Activated naive CD4-positive, alpha-beta T cell treated with anti-CD3 and anti-CD28 coated beads, Interleukin-2, amount 50 U/mL, for 72 hours (primary cell): ENCODE measurements at regions not wholly inside any gene's neighbourhood (a gene's known extent, or its start where the extent isn't known, plus 50 kb on each side); places are given as distances from the start of the nearest gene placed in this dataset.
"Not testable (repeated sequence)": the region's sequence is repeated elsewhere in the genome, so short reads cannot be mapped to it uniquely, and the experiment has no call there.

Experiments used
- ATAC-seq, 2 donors: fragments of 150-1000 bp; cut with Tn5 transposase; 2 replicates each; pipeline ENCODE4 v1.10.0; 2021; ENCODE audit warnings: mild to moderate bottlenecking in 2 of 2, moderate library complexity in 2 of 2
- DNase-seq, 2 donors: peaks; one replicate each; pipeline ENCODE4 v3.0.0; 2021 to 2022; ENCODE audit warnings: low spot score in 2 of 2
- H3K27ac Mint-ChIP-seq, 2 donors: one replicate each; pipeline ENCODE4 v1.8.0; 2022; ENCODE audit warnings: mild to moderate bottlenecking in 2 of 2, mixed read lengths in 2 of 2
- H3K36me3 Mint-ChIP-seq, 2 donors: one replicate each; pipeline ENCODE4 v1.8.0; 2022; ENCODE audit warnings: mixed read lengths in 2 of 2
- H3K9me3 Mint-ChIP-seq, 2 donors: one replicate each; pipeline ENCODE4 v1.8.0; 2022; ENCODE audit warnings: mixed read lengths in 2 of 2

DNA sequence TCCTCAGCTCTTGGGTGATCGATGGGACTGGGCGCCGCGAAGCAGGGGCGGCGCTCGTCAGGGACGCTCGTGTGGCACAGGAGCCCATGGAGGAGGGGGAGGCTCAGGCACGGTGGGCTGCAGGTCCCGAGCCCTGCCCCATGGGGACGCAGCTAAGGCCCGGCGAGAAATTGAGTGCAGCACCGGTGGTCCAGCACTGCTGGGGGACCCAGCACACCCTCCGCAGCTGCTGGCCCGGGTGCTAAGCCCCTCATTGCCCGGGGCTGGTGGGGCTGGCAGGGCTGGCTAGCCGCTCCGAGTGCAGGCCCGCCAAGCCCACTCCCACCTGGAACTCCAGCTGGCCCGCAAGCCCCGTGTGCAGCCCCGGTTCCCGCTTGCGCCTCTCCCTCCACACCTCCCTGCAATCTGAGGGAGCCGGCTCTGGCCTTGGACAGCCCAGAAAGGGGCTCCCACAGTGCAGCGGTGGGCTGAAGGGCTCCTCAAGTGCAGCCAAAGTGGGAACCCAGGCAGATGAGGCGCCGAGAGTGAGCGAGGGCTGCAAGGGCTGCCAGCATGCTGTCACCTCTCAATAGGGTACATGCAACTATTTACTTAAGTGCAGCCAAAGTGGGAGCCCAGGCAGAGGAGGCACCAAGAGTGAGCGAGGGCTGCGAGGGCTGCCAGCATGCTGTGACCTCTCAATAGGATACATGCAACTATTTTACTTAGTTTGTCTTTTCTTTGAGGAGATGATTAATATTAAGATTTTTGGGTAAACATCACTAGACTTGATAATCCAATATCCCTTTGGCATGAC, 619.8 kb upstream of the IGFBP7 start:
- H3K27ac Mint-ChIP-seq, H3K36me3 Mint-ChIP-seq, ATAC-seq, DNase-seq: not testable (repeated sequence)
- H3K9me3 Mint-ChIP-seq = peaks cover 11 to 14% of the 10 kb centered on the region in 2 donors

DNA sequence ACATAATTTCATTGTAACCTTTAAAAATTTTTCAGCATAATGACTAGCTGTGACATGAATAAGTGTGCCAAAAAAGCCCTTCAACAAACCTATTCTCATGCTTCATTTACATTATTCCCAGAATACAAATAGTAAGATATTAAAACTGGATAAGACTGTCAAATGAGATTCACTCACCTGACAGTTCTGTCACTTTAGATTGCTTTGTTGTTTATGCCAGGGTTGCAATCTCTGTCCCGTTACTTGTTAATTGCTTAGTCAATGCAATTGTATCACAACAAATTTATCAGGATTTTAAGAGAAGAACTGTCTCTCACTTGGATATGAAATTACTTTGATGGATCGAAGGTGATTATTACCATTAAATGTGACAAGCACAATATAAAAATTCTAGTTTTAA, 616.0 kb upstream of the IGFBP7 start:
- ATAC-seq = no peak
- no peaks in the 10 kb centered on the region for H3K36me3 Mint-ChIP-seq
- peaks cover 24 to 25% of the 10 kb centered on the region in 2 donors for H3K9me3 Mint-ChIP-seq
- no peak overlapping the region for H3K27ac Mint-ChIP-seq
- DNase-seq = no peak

DNA sequence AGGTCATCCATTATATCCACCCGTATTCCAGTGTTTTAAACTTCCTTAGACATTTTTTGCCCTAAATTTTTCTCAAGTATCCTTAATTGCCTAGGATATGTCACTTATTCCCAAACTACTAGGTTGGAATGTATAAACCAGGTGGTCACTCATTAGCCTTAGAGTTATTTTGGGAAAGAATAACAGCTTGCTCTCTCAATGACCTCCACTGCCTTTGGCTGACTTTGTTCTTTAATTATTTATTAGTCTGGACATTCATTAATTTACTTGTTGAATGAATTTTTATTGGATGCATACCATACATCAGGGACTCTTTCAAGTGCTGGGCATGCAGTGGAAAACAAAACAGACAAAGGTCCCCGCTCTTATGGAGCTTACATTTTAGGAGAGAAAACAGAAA, 609.3 kb upstream of the IGFBP7 start:
- H3K36me3 Mint-ChIP-seq = peaks cover 0 to 5% of the 10 kb centered on the region in 2 donors
- DNase-seq = no peak
- H3K9me3 Mint-ChIP-seq = peaks cover 23 to 24% of the 10 kb centered on the region in 2 donors
- ATAC-seq = no peak
- no peak overlapping the region for H3K27ac Mint-ChIP-seq

DNA sequence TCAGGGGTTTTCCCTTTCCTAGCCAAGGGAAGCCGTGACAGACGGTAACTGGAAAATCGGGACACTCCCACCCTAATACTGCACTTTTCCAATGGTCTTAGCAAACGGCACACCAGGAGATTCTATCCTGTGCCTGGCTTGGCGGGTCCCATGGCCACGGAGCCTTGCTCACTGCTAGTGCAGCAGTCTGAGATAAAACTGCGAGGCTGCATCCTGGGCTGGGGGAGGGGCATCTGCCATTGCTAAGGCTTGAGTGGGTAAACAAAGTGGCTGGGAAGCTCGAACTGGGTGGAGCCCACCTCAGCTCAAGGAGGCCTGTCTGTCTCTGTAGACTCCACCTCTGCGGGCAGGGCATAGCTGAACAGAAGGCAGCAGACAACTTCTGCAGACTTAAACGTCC, 604.1 kb upstream of the IGFBP7 start:
- H3K36me3 Mint-ChIP-seq, DNase-seq, ATAC-seq, H3K27ac Mint-ChIP-seq: not testable (repeated sequence)
- peaks cover 18 to 21% of the 10 kb centered on the region in 2 donors for H3K9me3 Mint-ChIP-seq

DNA sequence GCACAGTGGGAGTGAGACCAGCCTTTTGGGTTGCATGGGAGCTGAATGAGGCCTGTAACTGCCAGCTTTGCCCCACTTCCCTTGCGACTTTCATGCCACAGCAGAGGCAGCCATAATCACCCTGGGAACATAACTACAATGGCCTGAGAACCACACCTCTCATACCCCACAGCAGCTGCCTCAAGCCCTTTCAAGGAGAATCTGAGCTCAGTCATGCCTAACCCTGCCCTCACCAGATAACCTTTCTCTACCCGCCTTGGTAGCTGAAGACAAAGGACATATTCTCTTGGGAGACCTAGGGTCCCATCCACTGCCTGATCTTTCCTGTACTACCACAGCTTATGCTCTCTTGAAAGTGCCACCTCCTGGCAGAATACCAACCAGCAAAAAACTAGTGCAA, 599.9 kb upstream of the IGFBP7 start:
- H3K27ac Mint-ChIP-seq = no peak overlapping the region
- DNase-seq = no peak
- H3K36me3 Mint-ChIP-seq = peaks cover 0 to 4% of the 10 kb centered on the region in 2 donors
- ATAC-seq = no peak
- peaks cover 10 to 30% of the 10 kb centered on the region in 2 donors for H3K9me3 Mint-ChIP-seq

DNA sequence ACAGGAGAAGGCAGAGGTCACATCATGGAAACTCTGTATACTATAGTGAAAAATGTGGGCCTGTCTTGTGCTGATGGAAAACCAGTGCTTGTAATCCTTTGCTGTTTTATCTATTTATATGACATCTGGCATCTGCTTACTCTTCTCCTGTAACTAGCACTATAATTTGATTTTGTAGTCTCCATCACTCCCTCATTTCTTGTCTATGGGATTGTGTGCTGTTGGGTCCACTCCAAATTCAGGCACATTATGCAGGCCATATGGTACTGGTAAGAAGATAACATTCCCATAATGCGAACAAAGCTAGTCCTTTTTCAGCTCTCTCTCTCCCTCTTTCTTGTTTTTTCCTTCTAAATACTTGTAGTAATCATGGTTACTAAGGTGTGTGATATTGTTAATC, 581.2 kb upstream of the IGFBP7 start:
- ATAC-seq (no peak), DNase-seq (no peak)
- H3K9me3 Mint-ChIP-seq = peaks cover 9 to 14% of the 10 kb centered on the region in 2 donors
- H3K36me3 Mint-ChIP-seq = no peaks in the 10 kb centered on the region
- no peak overlapping the region for H3K27ac Mint-ChIP-seq

DNA sequence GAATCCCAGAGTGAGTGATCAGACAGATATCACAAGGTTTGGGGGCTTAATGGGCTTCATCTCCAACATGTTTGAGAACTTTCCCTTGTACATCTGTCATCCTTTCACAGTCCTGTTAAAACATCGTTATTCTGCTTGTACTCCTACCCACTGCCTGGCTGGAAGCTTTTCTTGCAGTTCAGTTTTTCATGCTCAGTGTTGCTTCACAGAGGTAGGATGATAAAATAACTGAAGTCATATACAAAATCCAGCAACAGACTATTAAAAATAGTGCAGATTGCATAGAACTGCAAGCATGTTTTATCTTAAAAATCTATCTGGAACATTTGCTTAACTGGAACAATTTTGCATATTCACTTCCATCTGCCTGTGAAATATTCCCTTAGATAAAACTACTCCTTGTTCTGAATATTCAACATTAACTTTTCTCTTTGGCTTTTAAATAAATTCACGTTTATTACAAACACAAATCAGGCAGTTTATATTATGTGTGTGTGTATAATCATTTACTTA, 579.6 kb upstream of the IGFBP7 start:
- DNase-seq (no peak), ATAC-seq (no peak)
- Mint-ChIP-seq H3K27ac (no peak overlapping the region), H3K9me3 (peaks cover 9 to 19% of the 10 kb centered on the region in 2 donors), H3K36me3 (no peaks in the 10 kb centered on the region)

DNA sequence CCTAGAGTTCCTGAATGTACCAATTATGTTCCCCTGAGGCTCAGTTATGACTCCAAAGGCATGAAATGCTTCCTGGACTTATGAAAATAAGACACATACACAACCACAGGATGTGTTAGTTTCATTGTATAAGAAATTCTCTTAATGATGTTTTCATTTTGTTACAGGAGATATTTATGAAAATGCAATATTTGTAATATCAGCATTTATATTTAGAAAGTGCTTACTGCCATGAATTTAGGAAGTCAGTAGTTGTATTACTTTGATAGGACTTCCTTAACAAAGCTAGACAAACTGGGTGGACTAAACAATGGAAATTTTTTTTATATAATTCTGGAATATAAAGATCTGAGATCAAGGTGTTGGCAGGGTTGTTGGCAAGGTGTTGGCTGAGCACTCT, 572.1 kb upstream of the IGFBP7 start:
- Mint-ChIP-seq H3K9me3 (peaks cover 4 to 12% of the 10 kb centered on the region in 2 donors), H3K36me3 (no peaks in the 10 kb centered on the region), H3K27ac (no peak overlapping the region)
- no peak for DNase-seq
- ATAC-seq = no peak

DNA sequence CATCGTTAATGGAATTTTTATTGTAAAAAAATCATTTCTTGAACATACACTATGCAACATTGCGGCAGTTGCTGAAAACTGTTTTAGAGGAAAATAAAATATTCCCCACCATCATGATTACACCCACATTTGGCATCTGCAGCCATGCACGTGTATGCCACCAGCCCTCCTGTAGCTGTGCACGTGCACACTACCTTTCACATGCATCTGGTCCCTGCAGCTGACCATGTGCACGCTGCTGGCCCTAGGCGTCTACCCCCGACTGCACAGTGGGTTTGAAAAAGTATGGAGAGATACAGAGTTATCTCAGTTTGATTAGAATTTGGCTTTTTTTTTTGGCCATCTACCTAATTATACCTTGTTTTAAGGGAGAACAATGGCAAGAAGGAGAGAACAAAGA, 569.8 kb upstream of the IGFBP7 start:
- H3K27ac Mint-ChIP-seq = no peak overlapping the region
- H3K36me3 Mint-ChIP-seq = no peaks in the 10 kb centered on the region
- DNase-seq (no peak), ATAC-seq (no peak)
- H3K9me3 Mint-ChIP-seq = peaks cover 0 to 11% of the 10 kb centered on the region in 2 donors

DNA sequence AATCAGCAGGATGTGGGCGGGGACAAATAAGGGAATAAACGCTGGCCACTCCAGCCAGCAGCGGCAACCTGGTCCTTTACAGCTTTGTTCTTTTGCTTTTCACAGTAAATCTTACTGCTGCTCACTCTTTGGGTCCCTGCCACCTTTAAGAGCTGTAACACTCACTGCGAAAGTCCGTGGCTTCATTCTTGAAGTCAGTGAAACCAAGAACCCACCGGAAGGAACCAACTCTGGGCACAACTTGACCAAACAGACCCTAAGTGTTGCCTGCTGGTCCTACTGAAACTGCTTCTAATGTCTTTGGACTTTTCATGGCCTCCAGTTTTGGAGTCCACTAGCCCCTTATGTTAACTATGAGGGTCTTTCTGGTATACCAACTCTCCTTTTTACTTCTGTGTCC, 566.2 kb upstream of the IGFBP7 start:
- Mint-ChIP-seq H3K27ac (no peak overlapping the region), H3K36me3 (no peaks in the 10 kb centered on the region), H3K9me3 (peaks cover 3 to 9% of the 10 kb centered on the region in 2 donors)
- no peak for DNase-seq
- ATAC-seq = no peak

DNA sequence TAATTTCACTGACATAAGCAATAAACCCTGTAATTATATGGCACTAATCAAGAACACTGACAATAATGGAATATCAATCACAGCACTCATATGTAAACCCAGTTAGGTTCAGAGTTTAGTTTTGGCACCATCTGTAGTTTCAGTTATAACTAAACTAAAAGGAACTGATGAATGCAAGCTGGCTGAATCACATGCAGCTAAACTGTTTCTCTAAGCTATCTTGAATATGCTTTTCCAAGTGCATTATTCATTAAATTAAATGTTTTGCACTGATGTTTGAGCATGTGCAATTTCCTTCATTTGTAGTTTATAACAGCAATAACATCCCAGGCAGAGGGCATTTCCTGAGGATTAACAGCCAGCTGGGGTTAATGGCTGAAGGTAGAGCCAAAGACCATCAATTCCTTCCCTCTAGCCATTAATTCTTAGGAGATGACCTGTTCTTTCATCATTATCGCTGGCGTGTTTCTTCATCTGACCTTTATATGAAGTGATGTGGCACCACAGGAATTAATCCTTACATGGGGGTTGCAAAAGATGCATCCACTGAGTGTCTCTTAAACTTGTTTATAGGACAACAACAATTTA, 562.8 kb upstream of the IGFBP7 start:
- Mint-ChIP-seq H3K9me3 (peaks cover 8 to 13% of the 10 kb centered on the region in 2 donors), H3K36me3 (no peaks in the 10 kb centered on the region), H3K27ac (no peak overlapping the region)
- ATAC-seq = no peak
- no peak for DNase-seq

DNA sequence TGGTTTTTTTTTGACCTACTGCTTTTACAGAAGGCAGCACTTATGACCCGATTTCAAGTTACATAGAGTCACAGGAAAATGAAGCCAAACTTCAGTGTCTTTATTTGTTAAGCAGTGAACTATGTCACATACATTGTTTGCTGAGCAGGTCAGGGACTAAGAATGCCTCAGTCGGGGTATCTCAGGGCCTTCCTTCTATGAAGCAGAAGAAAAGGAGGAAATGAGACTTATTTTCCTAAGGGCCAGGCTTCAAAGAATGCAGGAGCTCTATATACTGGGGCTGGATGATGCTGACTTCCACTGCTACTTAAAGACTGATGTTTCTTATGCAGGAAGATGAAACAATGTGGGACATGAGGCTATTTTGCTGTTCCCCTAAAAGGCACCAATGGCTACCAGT, 558.4 kb upstream of the IGFBP7 start:
- Mint-ChIP-seq H3K27ac (no peak overlapping the region), H3K9me3 (peaks cover 4 to 15% of the 10 kb centered on the region in 2 donors), H3K36me3 (no peaks in the 10 kb centered on the region)
- no peak for ATAC-seq
- DNase-seq = no peak

DNA sequence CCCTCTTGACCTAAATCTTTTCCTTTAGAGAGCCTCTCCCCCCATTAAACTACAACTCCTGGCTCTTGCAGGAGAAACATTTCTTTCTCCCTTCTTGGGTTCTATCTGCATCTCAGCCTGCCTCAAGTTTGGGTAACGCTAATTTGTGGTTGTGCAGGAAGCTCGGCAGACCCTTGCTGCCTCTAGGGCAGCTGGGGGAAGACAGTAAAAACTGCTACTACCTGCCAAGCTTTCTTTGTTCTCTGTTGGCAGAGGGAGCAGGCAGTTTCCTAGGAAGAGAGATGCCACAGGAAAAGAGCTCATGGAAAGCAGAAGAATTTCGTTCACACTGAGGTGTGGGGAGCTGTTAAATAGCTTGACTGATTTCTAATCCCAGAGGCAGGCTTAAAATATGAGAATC, 555.6 kb upstream of the IGFBP7 start:
- H3K9me3 Mint-ChIP-seq = peaks cover 4 to 12% of the 10 kb centered on the region in 2 donors
- no peak for ATAC-seq
- no peaks in the 10 kb centered on the region for H3K36me3 Mint-ChIP-seq
- H3K27ac Mint-ChIP-seq = no peak overlapping the region
- no peak for DNase-seq

DNA sequence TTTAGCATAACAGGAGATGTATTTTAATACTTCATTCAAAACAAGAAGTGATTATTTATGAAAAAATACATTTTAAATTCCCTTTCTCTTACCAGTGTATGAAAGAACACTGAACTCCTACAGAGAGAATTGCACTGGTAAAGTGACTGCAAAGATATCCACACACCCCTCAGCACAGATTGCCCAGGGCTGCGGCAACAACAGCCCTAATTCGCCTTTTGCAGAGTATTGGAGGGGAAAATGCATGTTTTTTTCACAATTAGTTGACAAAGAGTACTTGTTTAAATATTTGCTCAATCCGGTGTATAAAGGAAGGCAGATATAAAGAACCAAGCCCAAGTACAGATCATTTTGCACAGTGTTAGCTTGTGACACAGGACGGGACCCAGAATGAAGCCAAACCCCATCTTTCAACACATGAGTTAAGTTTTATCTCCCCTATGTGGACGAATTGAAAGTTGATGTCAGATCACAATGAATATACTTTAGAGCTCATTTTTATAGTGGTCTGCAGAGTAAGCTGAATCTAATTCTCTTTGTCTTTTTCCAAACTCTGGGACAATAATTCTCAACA, 551.4 kb upstream of the IGFBP7 start:
- no peaks in the 10 kb centered on the region for H3K36me3 Mint-ChIP-seq
- ATAC-seq (no peak), DNase-seq (no peak)
- no peak overlapping the region for H3K27ac Mint-ChIP-seq
- peaks cover 3 to 13% of the 10 kb centered on the region in 2 donors for H3K9me3 Mint-ChIP-seq

DNA sequence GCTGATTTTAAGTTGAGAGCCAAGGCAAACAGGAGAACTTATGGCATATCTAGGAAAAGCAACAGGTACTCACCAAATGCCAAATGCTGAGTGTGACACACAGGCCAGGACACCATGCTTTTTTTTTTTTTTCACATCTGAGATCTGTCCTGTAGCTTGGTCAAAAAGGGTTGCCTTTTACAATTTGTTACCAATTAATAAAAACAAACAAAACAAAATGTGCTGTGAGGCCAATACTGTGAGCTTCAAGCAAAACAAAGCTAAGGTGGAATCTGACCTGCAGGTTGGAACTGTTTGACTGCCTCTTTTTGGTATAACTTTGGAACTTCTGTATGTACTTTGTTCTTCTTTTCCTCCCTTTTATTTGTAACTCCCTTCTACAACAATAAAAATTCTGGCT, 548.5 kb upstream of the IGFBP7 start:
- ATAC-seq (no peak), DNase-seq (no peak)
- H3K27ac Mint-ChIP-seq = no peak overlapping the region
- H3K36me3 Mint-ChIP-seq = no peaks in the 10 kb centered on the region
- peaks cover 9 to 13% of the 10 kb centered on the region in 2 donors for H3K9me3 Mint-ChIP-seq

DNA sequence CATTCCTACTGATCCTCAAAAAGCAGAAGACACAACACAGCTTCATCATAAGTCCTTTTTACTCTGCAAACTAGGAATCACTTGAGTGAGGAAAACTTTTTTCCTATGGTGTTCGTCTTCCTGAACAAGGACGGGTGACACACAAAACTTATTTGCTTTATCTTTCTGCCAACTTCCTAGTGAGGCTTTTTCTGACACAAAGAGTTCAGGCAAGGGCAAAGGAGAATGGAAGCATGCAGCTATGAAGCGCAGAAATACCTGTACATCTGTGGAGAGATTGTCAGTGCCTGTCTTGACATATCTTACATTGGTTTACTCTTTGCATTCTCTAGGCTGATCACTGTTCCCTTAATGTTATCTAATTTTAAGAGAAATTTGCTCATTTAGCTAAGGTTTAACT, 548.0 kb upstream of the IGFBP7 start:
- Mint-ChIP-seq H3K36me3 (no peaks in the 10 kb centered on the region), H3K9me3 (peaks cover 9 to 13% of the 10 kb centered on the region in 2 donors), H3K27ac (no peak overlapping the region)
- DNase-seq (no peak), ATAC-seq (no peak)

DNA sequence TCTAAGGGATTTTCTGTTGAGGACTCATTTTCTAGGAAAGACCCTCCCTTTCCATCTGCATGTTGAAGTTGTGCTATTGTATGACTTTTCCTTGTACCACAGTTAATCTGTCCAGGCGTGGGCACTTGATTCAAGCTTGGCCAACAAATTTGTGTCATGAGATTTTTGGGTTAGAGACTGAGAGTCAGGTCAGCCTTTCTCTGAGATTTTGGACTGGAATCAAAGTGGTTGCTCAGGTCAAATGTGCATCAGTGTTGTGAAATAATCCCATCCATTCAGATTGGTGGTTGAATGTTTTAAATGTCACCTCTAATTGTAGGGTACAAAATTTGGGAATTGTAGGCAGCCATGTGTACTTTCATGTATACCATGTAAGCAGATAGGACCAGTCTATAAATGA, 545.2 kb upstream of the IGFBP7 start:
- ATAC-seq = no peak
- no peak for DNase-seq
- H3K27ac Mint-ChIP-seq = no peak overlapping the region
- H3K9me3 Mint-ChIP-seq = peaks cover 13 to 15% of the 10 kb centered on the region in 2 donors
- no peaks in the 10 kb centered on the region for H3K36me3 Mint-ChIP-seq
